ENCODE measurements at regions not wholly inside any gene's neighbourhood (a gene's known extent, or its start where the extent isn't known, plus 50 kb on each side); places are given as distances from the start of the nearest gene placed in this dataset.

DNA sequence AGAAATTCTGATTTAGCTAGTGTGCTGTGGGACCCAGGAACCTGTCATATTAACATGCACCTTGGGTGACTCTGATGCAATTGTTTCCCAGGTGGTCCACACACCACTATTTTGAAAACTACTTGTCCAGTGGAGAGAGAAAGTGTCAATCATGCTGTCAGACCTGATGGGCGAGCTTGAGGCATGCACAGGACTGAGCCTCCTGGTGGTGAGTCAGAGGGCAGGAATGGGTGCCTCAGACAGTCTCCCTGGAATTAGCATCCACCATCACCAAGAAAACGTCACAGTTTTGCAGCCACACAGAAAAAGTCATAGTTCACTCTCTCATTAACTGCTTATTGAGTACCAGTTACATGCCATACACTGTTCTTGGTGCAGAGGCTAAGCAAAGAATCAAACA is 181.8 kb upstream of the MAOA start:
- CTCF ChIA-PET = no interaction called here
- POLR2A ChIA-PET = no interaction called here
- H3K4me1 ChIP-seq (ENCODE audit: control insufficient read depth, insufficient read depth, low read length) = no peaks in the 10 kb centered on the region
- H3K9me3 ChIP-seq (ENCODE audit: control insufficient read depth, insufficient read depth, low read depth, low read length) = no peaks in the 10 kb centered on the region
- TF ChIP-seq PRDM1 (tag by site-specific recombination; IDR thresholded peaks at IDR 0.05) (no peak), ZNF623 (tag by site-specific recombination; IDR thresholded peaks at IDR 0.05) (no peak), SALL2 (tag by site-specific recombination; IDR thresholded peaks at IDR 0.05; ENCODE audit: borderline replicate concordance) (no peak), ZNF747 (tag by site-specific recombination; IDR thresholded peaks at IDR 0.05) (no peak), TCF7L2 (IDR thresholded peaks at IDR 0.05; ENCODE audit: borderline replicate concordance, low read depth, low read length) (no peak), ZNF558 (tag by site-specific recombination; IDR thresholded peaks at IDR 0.05) (no peak), IKZF3 (tag by site-specific recombination; IDR thresholded peaks at IDR 0.05) (no peak), ZBTB1 (tag by site-specific recombination; IDR thresholded peaks at IDR 0.05) (no peak), ZNF266 (tag by site-specific recombination; IDR thresholded peaks at IDR 0.05; ENCODE audit: low read depth) (no peak), ZNF10 (tag by site-specific recombination; IDR thresholded peaks at IDR 0.05) (no peak), SCRT1 (tag by site-specific recombination; IDR thresholded peaks at IDR 0.05; ENCODE audit: borderline replicate concordance) (no peak), ZNF514 (tag by site-specific recombination; IDR thresholded peaks at IDR 0.05) (no peak), ZNF155 (tag by site-specific recombination; IDR thresholded peaks at IDR 0.05) (no peak), ZNF433 (tag by site-specific recombination; IDR thresholded peaks at IDR 0.05; ENCODE audit: low read depth) (no peak), YY1 (tag by site-specific recombination; IDR thresholded peaks at IDR 0.05) (no peak)
- TF ChIP-seq, protein P1, sequence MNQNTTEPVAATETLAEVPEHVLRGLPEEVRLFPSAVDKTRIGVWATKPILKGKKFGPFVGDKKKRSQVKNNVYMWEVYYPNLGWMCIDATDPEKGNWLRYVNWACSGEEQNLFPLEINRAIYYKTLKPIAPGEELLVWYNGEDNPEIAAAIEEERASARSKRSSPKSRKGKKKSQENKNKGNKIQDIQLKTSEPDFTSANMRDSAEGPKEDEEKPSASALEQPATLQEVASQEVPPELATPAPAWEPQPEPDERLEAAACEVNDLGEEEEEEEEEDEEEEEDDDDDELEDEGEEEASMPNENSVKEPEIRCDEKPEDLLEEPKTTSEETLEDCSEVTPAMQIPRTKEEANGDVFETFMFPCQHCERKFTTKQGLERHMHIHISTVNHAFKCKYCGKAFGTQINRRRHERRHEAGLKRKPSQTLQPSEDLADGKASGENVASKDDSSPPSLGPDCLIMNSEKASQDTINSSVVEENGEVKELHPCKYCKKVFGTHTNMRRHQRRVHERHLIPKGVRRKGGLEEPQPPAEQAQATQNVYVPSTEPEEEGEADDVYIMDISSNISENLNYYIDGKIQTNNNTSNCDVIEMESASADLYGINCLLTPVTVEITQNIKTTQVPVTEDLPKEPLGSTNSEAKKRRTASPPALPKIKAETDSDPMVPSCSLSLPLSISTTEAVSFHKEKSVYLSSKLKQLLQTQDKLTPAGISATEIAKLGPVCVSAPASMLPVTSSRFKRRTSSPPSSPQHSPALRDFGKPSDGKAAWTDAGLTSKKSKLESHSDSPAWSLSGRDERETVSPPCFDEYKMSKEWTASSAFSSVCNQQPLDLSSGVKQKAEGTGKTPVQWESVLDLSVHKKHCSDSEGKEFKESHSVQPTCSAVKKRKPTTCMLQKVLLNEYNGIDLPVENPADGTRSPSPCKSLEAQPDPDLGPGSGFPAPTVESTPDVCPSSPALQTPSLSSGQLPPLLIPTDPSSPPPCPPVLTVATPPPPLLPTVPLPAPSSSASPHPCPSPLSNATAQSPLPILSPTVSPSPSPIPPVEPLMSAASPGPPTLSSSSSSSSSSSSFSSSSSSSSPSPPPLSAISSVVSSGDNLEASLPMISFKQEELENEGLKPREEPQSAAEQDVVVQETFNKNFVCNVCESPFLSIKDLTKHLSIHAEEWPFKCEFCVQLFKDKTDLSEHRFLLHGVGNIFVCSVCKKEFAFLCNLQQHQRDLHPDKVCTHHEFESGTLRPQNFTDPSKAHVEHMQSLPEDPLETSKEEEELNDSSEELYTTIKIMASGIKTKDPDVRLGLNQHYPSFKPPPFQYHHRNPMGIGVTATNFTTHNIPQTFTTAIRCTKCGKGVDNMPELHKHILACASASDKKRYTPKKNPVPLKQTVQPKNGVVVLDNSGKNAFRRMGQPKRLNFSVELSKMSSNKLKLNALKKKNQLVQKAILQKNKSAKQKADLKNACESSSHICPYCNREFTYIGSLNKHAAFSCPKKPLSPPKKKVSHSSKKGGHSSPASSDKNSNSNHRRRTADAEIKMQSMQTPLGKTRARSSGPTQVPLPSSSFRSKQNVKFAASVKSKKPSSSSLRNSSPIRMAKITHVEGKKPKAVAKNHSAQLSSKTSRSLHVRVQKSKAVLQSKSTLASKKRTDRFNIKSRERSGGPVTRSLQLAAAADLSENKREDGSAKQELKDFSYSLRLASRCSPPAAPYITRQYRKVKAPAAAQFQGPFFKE (tag by site-specific recombination; IDR thresholded peaks at IDR 0.05; ENCODE audit: borderline replicate concordance) = no peak
- TF ChIP-seq, protein P2, sequence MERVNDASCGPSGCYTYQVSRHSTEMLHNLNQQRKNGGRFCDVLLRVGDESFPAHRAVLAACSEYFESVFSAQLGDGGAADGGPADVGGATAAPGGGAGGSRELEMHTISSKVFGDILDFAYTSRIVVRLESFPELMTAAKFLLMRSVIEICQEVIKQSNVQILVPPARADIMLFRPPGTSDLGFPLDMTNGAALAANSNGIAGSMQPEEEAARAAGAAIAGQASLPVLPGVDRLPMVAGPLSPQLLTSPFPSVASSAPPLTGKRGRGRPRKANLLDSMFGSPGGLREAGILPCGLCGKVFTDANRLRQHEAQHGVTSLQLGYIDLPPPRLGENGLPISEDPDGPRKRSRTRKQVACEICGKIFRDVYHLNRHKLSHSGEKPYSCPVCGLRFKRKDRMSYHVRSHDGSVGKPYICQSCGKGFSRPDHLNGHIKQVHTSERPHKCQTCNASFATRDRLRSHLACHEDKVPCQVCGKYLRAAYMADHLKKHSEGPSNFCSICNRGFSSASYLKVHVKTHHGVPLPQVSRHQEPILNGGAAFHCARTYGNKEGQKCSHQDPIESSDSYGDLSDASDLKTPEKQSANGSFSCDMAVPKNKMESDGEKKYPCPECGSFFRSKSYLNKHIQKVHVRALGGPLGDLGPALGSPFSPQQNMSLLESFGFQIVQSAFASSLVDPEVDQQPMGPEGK (tag by site-specific recombination; IDR thresholded peaks at IDR 0.05) = no peak
- TF ChIP-seq, protein P3, sequence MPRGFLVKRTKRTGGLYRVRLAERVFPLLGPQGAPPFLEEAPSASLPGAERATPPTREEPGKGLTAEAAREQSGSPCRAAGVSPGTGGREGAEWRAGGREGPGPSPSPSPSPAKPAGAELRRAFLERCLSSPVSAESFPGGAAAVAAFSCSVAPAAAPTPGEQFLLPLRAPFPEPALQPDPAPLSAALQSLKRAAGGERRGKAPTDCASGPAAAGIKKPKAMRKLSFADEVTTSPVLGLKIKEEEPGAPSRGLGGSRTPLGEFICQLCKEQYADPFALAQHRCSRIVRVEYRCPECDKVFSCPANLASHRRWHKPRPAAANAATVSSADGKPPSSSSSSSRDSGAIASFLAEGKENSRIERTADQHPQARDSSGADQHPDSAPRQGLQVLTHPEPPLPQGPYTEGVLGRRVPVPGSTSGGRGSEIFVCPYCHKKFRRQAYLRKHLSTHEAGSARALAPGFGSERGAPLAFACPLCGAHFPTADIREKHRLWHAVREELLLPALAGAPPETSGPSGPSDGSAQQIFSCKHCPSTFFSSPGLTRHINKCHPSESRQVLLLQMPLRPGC (tag by site-specific recombination; IDR thresholded peaks at IDR 0.05) = no peak
- H3K4me3 ChIP-seq (ENCODE audit: low read depth, low read length) = no peak overlapping the region
- H3K36me3 ChIP-seq (ENCODE audit: control insufficient read depth in 2 of 2, insufficient read depth in 1 of 2, low read length in 2 of 2) = no peaks in the 10 kb centered on the region
- no peak overlapping the region for H3K27ac ChIP-seq (ENCODE audit: extremely low read depth, low read depth, low read length)
